Activated T-helper 17 cell treated with anti-CD3 and anti-CD28 coated beads, Interleukin-2, amount 50 U/mL, for 72 hours (primary cell): ENCODE measurements at regions not wholly inside any gene's neighbourhood (a gene's known extent, or its start where the extent isn't known, plus 50 kb on each side); places are given as distances from the start of the nearest gene placed in this dataset.
"Not testable (repeated sequence)": the region's sequence is repeated elsewhere in the genome, so short reads cannot be mapped to it uniquely, and the experiment has no call there.

Experiments used
- ATAC-seq: fragments of 150-1000 bp; cut with Tn5 transposase; replicated peaks from 2 replicates; pipeline ENCODE4 v1.10.0; 2021; ENCODE audit warnings: mild to moderate bottlenecking, moderate library complexity
- H3K27ac Mint-ChIP-seq: one replicate; pipeline ENCODE4 v1.8.0; 2022; ENCODE audit warnings: mixed read lengths
- H3K27me3 Mint-ChIP-seq: one replicate; pipeline ENCODE4 v1.8.0; 2022; ENCODE audit warnings: mixed read lengths
- H3K36me3 Mint-ChIP-seq: one replicate; pipeline ENCODE4 v1.8.0; 2022; ENCODE audit warnings: low read depth, mild to moderate bottlenecking, mixed read lengths
- H3K4me1 Mint-ChIP-seq: one replicate; pipeline ENCODE4 v1.8.0; 2022; ENCODE audit warnings: mixed read lengths
- H3K4me3 Mint-ChIP-seq: one replicate; pipeline ENCODE4 v1.8.0; 2022; ENCODE audit warnings: mild to moderate bottlenecking, mixed read lengths
- H3K9me3 Mint-ChIP-seq: one replicate; pipeline ENCODE4 v1.8.0; 2022; ENCODE audit warnings: mixed read lengths

DNA sequence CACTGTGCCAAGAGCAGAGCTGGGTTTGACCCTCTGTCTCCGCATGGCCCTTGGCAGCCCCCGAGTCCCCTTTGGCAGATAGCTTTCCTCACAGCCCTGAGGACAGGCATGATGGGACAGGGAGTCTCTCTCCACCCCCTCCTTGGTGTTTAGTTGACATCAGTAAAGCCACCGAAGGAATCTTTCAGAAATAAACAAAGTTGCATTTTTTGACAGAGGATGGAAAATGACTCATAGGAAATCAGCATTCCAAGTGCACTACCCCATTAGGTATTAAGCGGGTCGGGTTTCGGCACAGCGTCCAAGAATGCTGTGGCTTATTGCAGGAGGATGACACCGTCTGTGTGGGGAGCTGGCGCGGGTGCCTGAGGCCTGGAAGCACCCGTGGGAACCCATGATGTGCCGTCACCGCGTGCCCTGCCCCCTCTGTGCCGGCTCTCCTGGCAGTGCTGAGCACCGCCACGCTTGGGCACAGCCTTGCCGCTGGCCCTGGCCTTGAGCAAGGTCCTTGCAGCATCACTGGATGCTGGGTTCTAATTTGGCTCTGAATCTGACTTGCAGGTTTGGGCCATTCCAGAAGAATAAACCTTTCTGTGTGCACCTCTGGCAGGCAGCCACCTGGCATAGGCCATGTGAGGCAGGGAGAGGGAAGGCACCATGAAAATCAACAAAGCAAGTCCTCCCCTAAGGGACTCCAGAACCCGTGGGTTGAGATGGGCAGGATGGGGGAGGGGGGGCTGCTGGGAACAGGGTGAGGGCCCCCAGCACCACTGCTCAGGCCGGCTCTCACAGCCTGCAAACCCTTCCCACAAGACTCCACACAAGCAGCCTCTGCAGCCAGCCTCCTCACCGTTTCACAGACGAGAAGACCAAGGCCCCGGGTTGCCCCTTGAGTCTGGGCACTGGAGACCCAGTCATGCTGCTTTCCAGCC is 50.5 kb upstream of the ZNF469 start:
- Mint-ChIP-seq H3K9me3 (no peaks in the 10 kb centered on the region), H3K36me3 (no peaks in the 10 kb centered on the region), H3K4me1 (peaks cover 7% of the 10 kb centered on the region), H3K27ac (no peak overlapping the region), H3K4me3 (no peak overlapping the region), H3K27me3 (peaks cover 5% of the 10 kb centered on the region)
- no peak for ATAC-seq

DNA sequence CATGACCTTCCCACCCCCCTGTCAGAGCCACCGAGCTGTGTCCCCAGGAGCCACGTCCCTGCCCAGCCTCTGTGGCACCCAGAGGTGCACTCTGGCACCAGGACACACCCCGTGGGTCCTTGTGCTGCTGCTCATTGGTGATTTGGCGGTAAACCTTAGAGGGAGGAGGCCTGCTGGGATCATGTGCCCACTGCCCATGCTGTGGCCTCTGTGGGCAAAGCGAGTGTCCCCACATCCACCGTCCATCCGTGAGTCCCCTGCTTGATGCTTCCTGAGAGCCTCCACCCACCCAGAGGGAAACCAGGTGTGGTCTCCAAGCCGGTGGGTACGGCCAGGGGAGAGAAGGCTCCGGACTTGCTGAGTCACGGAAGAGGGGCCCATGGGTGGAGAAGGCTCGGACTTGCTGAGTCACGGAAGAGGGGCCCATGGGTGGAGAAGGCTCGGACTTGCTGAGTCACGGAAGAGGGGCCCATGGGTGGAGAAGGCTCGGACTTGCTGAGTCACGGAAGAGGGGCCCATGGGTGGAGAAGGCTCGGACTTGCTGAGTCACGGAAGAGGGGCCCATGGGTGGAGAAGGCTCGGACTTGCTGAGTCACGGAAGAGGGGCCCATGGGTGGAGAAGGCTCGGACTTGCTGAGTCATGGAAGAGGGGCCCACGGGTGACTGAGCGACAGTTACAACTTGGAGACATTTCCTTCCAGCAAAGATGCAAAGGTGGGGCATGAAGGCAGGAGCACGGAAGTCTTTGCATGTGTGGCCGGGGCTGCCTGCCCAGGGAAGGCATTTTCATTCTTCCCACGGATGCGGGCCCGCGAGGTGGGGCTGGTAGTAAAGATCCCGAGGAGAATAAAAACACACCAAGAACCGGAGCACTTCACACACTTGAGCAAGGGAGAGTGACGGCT is 49.6 kb upstream of the ZNF469 start:
- H3K4me3 Mint-ChIP-seq, result peak overlapping the region; percentile 44
- not testable (repeated sequence) for H3K36me3 Mint-ChIP-seq, H3K9me3 Mint-ChIP-seq, H3K27me3 Mint-ChIP-seq, ATAC-seq, H3K27ac Mint-ChIP-seq, H3K4me1 Mint-ChIP-seq
